ENCODE measurements at regions not wholly inside any gene's neighbourhood (a gene's known extent, or its start where the extent isn't known, plus 50 kb on each side); places are given as distances from the start of the nearest gene placed in this dataset.

DNA sequence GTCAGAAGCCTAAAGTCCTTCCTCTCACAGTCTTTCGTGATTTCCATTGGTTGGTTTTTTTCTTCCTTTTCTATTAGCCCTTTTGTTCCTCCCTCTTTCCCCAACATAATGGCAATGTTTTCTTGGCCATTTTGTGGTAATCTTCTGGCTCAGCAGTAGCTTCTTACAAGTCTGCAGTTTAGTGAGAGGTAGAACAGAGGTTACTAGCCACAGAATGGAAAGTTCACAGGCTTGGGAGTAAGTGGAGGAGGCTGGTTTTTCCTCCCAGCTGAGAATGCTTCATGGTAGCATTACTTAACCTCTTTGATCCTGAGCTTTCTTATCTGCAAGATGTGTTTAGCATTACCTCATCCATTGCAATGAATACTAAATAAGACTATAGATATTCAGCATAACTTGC is 346.9 kb downstream of the NFIB start:
- no peaks in the 10 kb centered on the region for H4K20me1 ChIP-seq (ENCODE audit: insufficient read depth, low read length)
- H3K27me3 ChIP-seq (ENCODE audit: control insufficient read depth in 1 of 2, insufficient read depth in 2 of 2, low read length in 2 of 2) = no peaks in the 10 kb centered on the region
- intact Hi-C loops (cut with micrococcal nuclease; ENCODE audit: unreplicated experiment) = no loop called here
- no peak overlapping the region for H3K4me2 ChIP-seq (ENCODE audit: low read depth, low read length)
- ChIA-PET CTCF (ENCODE audit: low intra/inter-chr PET ratio, low total read pairs) (no interaction called here), POLR2A (no interaction called here)
- in situ Hi-C loops (cut with HindIII; ENCODE audit: extremely low pct_ligation_motif_present, low pct_unique_long_range_greater_than_20kb) = no loop called here
- H2AFZ ChIP-seq (ENCODE audit: low read length) = no peak overlapping the region
- FAIRE-seq (no peak), ATAC-seq (no peak), DNase-seq (ENCODE audit: low spot score) (no peak)
- H3K9me3 ChIP-seq (ENCODE audit: low read length) = no peaks in the 10 kb centered on the region
- no peaks in the 10 kb centered on the region for H3K36me3 ChIP-seq (replicated peaks in 1 of 2; ENCODE audit: control insufficient read depth in 1 of 2, insufficient read depth in 2 of 2, low read length in 2 of 2)
- H3K4me1 ChIP-seq (ENCODE audit: insufficient read depth, low read length) = no peaks in the 10 kb centered on the region
- no TSS peak for BruUV-seq (replicated peaks)
- 0% methylated on average over 1 of the region's 1 CpG for WGBS (ENCODE audit: low lambda C conversion rate)
- no peak for TF ChIP-seq ZNF562 (CRISPR knock-in tag; IDR thresholded peaks at IDR 0.05; ENCODE audit: borderline replicate concordance)
- no peak for TF ChIP-seq SRSF4 (IDR thresholded peaks at IDR 0.05; ENCODE audit: low read depth, low read length, poor library complexity, severe bottlenecking)
- TF ChIP-seq HNRNPUL1 (IDR thresholded peaks at IDR 0.05; ENCODE audit: low read depth, low read length) = no peak
- TF ChIP-seq CHD2 (IDR thresholded peaks at IDR 0.05; ENCODE audit: low read depth, low read length) = no peak
- TF ChIP-seq, protein P1, sequence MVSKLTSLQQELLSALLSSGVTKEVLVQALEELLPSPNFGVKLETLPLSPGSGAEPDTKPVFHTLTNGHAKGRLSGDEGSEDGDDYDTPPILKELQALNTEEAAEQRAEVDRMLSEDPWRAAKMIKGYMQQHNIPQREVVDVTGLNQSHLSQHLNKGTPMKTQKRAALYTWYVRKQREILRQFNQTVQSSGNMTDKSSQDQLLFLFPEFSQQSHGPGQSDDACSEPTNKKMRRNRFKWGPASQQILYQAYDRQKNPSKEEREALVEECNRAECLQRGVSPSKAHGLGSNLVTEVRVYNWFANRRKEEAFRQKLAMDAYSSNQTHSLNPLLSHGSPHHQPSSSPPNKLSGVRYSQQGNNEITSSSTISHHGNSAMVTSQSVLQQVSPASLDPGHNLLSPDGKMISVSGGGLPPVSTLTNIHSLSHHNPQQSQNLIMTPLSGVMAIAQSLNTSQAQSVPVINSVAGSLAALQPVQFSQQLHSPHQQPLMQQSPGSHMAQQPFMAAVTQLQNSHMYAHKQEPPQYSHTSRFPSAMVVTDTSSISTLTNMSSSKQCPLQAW (CRISPR knock-in tag; IDR thresholded peaks at IDR 0.05) = no peak
- no peak for TF ChIP-seq BHLHE40 (IDR thresholded peaks at IDR 0.05; ENCODE audit: low read length)
- no peak for TF ChIP-seq PPARG (CRISPR knock-in tag; conservative IDR thresholded peaks at IDR 0.05)
- TF ChIP-seq ZNF34 (CRISPR knock-in tag; IDR thresholded peaks at IDR 0.05; ENCODE audit: borderline replicate concordance) = no peak
- no peak for TF ChIP-seq PLRG1 (conservative IDR thresholded peaks at IDR 0.05)
- no peak for TF ChIP-seq TCF12 (IDR thresholded peaks at IDR 0.05)
- no peak for TF ChIP-seq TCF12 (CRISPR knock-in tag; IDR thresholded peaks at IDR 0.05)
- TF ChIP-seq ZNF441 (CRISPR knock-in tag; IDR thresholded peaks at IDR 0.05; ENCODE audit: borderline replicate concordance) = no peak
- no peak overlapping the region for H3K27ac ChIP-seq (ENCODE audit: extremely low read length, insufficient read depth, low read length)
- no peak overlapping the region for H3K4me3 ChIP-seq (replicated peaks in 1 of 3; ENCODE audit: insufficient read depth in 1 of 3, low read depth in 2 of 3, low read length in 3 of 3)
- no peak overlapping the region for H3K9ac ChIP-seq (ENCODE audit: insufficient read depth, low read depth, low read length)
- H3K79me2 ChIP-seq (ENCODE audit: insufficient read depth, low read length) = no peaks in the 10 kb centered on the region
